GM18907 (cell line): ENCODE measurements at regions not wholly inside any gene's neighbourhood (a gene's known extent, or its start where the extent isn't known, plus 50 kb on each side); places are given as distances from the start of the nearest gene placed in this dataset.

Experiments
- ATAC-seq: cut with Tn5 transposase; IDR thresholded peaks from one replicate; pipeline ENCODE4 v1.9.1; 2021; ENCODE audit warnings: mild to moderate bottlenecking, moderate library complexity; ENCODE audit not compliant: unreplicated experiment

- no peak for ATAC-seq
Measured at GRCh38 chr5:15027764-15028163, 156.2 kb upstream of the ANKH start.

- ATAC-seq = no peak
Measured at GRCh38 chr5:15026944-15027343, 155.4 kb upstream of the ANKH start.

- no peak for ATAC-seq
Measured at GRCh38 chr5:15026011-15026893, 154.7 kb upstream of the ANKH start.

- ATAC-seq = no peak
Measured at GRCh38 chr5:15023846-15024245, 152.3 kb upstream of the ANKH start.

GRCh38 chr5:15023266-15023665 is 151.7 kb upstream of the ANKH start:
- no peak for ATAC-seq

- no peak for ATAC-seq
Measured at GRCh38 chr5:15021266-15022046, 149.9 kb upstream of the ANKH start.

- ATAC-seq = no peak
Measured at GRCh38 chr5:15020736-15021135, 149.2 kb upstream of the ANKH start.

- ATAC-seq = no peak
Measured at GRCh38 chr5:15014809-15015208, 143.2 kb upstream of the ANKH start.

- ATAC-seq = peak; percentile 81
Measured at GRCh38 chr5:15013654-15014463, 142.3 kb upstream of the ANKH start.

- ATAC-seq = no peak
Measured at GRCh38 chr5:15012061-15012460, 140.5 kb upstream of the ANKH start.

- no peak for ATAC-seq
Measured at GRCh38 chr5:15010936-15011335, 139.4 kb upstream of the ANKH start.

GRCh38 chr5:15009420-15009819 is 137.8 kb upstream of the ANKH start:
- no peak for ATAC-seq

GRCh38 chr5:15008921-15009320 is 137.3 kb upstream of the ANKH start:
- ATAC-seq = no peak

GRCh38 chr5:15008476-15008875 is 136.9 kb upstream of the ANKH start:
- ATAC-seq = no peak

GRCh38 chr5:15007646-15008045 is 136.1 kb upstream of the ANKH start:
- ATAC-seq = no peak

GRCh38 chr5:15004506-15004905 is 132.9 kb upstream of the ANKH start:
- ATAC-seq = no peak

GRCh38 chr5:15003511-15003920 is 131.9 kb upstream of the ANKH start:
- peak; percentile 95 for ATAC-seq

- ATAC-seq = no peak
Measured at GRCh38 chr5:15002791-15003190, 131.2 kb upstream of the ANKH start.

GRCh38 chr5:15002173-15002572 is 130.6 kb upstream of the ANKH start:
- no peak for ATAC-seq

- no peak for ATAC-seq
Measured at GRCh38 chr5:15001517-15001916, 129.9 kb upstream of the ANKH start.

- ATAC-seq = no peak
Measured at GRCh38 chr5:14998491-14998890, 126.9 kb upstream of the ANKH start.
